Body of pancreas (tissue), 4 donors: ENCODE measurements at regions not wholly inside any gene's neighbourhood (a gene's known extent, or its start where the extent isn't known, plus 50 kb on each side); places are given as distances from the start of the nearest gene placed in this dataset.

Experiments used
- POLR2A ChIP-seq, 3 donors: fragments of 450-650 bp; IDR thresholded peaks; one replicate each; pipeline ENCODE4 v1.6.1; 2016; ENCODE audit warnings: antibody characterized with exemption in 3 of 3, mild to moderate bottlenecking in 2 of 3
- TF ChIP-seq, protein P1 (sequence below), 7 experiments: fragments of 450-650 bp in 4 of 7; fragments of 200-600 bp in 3 of 7; sonication (generic) in 3 of 7; IDR thresholded peaks; one replicate each; pipeline ENCODE4 v1.5.1; 2016 to 2019; ENCODE audit warnings: antibody characterized with exemption in 7 of 7

DNA sequence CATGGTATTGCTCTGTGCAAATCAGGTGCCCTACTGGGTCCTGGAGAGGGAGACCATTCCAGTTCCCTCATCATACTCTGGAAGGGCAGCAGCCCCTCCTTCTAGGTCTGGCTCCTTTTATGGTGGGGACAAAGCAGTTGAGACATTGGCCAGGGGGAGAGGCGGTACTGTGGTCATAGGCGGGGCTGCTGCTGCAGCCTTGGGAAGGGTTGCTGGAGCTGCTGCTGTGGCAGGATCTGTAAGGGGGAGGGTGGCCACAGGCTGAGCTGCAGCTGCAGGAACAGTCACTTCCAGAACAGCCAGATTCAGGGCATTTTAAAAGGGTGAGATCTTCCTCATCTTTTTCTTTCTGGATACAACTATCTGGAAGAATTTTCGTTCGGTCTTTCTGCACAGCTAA lies 233.0 kb upstream of the SGCD start:
- TF ChIP-seq POLR2A (IDR thresholded peaks at IDR 0.05): no peak
- TF ChIP-seq, protein P1, sequence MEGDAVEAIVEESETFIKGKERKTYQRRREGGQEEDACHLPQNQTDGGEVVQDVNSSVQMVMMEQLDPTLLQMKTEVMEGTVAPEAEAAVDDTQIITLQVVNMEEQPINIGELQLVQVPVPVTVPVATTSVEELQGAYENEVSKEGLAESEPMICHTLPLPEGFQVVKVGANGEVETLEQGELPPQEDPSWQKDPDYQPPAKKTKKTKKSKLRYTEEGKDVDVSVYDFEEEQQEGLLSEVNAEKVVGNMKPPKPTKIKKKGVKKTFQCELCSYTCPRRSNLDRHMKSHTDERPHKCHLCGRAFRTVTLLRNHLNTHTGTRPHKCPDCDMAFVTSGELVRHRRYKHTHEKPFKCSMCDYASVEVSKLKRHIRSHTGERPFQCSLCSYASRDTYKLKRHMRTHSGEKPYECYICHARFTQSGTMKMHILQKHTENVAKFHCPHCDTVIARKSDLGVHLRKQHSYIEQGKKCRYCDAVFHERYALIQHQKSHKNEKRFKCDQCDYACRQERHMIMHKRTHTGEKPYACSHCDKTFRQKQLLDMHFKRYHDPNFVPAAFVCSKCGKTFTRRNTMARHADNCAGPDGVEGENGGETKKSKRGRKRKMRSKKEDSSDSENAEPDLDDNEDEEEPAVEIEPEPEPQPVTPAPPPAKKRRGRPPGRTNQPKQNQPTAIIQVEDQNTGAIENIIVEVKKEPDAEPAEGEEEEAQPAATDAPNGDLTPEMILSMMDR (IDR thresholded peaks at IDR 0.05): no peak
